SH-SY5Y (cell line): ENCODE measurements at regions not wholly inside any gene's neighbourhood (a gene's known extent, or its start where the extent isn't known, plus 50 kb on each side); places are given as distances from the start of the nearest gene placed in this dataset.

Experiments used
- GATA2 ChIP-seq: IDR thresholded peaks from 2 replicates; pipeline ENCODE4 v1.6.1; 2011; ENCODE audit warnings: mild to moderate bottlenecking, low read depth, low read length
- GATA3 ChIP-seq: IDR thresholded peaks from 2 replicates; pipeline ENCODE4 v1.6.1; 2011; ENCODE audit warnings: low read depth, mild to moderate bottlenecking, low read length, moderate library complexity

DNA sequence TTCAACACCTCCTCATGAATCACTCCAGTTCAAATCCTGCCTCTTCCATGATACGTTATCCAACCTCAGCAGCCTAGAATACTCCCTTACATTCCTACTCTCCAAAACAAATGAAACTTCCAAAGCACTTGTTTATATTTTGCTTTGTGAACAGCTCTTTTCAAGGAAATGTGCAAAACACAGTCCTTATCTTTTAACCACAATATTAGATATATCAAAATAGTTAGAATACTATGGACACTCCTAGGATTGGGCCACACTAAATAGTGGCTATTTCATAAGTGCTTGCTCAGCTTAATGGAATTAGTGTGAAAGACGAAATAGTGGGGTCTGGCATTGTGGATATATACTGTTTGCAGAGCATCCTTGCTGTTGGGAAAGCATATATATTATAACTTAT lies 173.5 kb downstream of the ZC3H11B start:
- TF ChIP-seq GATA2 (no peak), GATA3 (no peak)

DNA sequence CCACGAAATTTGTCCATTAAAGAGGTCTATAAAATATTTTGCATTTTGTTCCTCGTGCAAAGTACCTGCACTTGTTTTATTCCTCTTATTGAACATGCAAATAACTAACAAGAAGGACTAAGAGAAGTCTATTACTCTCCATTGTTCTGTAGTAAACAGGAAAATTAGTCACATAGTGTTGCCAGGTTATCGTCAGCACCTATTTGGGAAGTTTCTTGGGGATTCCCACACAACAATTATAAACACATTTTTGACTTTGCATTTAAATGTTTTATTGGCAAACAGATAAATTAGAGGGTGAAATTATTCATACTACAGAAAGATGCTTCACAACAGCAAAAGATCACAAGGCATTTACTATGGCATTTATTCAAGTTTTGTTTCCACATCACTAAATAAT lies 174.5 kb downstream of the ZC3H11B start:
- TF ChIP-seq GATA2 (no peak), GATA3 (no peak)

DNA sequence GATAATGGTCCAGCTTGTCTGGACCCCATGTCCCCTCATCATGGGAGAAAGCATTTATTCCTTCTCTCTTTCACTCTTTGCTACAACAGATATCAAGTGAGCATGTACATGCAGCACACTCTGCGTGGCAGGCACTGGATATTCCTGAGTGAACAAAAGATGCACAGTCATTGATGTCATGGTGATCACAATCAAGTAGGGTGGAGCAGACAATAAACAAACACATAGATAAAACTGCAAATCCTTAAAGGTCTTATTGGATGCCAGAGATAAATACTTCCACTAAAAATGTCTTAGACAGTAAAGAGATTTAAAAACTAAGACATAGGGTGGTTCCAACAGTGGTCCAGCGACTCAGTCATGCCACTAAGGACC lies 178.0 kb downstream of the ZC3H11B start:
- no peak for TF ChIP-seq GATA3
- TF ChIP-seq GATA2, result no peak

DNA sequence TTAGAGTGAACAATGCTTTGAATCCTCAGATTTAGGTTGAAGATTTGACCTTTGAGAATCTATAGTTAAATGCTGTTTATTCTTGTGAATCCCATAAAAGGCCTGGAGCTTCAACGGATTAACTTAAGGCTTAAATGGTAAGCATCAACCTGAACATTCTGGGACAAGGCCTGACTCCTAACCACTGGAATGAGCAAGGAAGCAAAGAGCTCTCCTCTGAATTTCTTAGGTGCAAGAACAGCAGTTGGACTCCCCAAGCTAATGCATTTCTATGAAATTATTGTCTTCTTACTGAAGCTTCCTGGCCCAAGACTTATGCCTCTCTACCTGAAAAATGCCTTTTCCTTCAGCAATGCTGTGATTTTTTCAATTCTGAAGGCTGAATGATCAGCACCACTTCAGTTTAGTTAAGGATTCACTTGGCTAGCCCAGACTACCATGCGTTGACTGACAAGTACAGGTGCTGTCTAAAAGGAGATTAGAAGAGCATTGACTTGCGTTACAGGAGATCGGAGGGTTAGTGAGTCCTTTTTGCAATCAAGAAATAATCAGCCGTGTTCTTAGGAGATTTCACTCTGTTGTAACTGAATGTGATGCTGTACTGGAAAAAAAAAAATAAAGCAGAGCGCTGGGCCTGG lies 178.5 kb downstream of the ZC3H11B start:
- TF ChIP-seq GATA3 (no peak), GATA2 (no peak)

DNA sequence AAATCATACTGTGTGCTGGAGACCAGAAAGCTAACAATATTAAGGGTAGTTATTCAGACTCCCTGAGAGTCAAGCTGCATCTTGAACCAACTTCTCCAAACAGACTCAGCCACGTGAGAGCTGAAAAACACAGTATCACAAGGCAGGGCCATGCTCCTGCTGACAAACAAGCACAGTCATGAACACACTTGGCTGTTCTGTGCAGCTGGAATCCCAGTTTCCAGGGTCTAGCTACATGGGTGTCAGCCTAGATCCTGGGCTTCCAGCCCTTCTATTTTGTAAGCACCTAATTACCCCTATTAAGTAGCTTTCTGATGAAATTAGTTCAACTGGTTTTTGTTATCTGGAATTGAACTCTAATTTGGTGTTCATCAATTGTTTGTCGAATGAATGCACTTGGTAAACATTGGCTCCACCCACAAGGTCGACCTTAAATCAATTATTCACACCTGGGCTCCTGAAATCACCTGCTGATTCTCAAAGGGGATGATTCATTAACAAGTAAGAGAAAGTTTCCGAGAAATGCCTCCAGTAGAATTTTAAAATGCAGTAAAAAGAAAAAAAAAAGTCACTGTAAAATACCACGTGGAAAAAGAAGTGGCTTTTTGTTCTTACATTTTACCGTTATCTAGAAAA lies 179.3 kb downstream of the ZC3H11B start:
- TF ChIP-seq GATA2, result no peak
- TF ChIP-seq GATA3, result no peak

DNA sequence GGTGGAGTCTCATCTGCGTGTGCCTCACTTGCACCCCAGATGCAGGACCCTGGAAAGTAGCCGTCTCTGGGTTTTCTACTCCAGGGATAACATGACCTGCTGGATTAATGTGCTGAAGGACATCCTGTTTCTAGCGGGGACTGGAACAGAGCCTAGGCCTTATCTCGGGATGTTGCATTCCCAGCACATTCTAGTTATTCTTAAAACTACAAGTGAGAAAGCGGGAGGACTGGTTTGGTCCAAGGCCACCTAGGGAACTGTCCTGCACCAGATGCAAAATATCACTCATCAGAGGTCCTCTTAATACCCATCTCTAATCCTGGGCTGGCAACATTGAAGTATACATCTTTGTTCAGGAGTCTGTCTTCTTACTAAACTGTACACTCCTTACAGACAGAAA lies 179.9 kb downstream of the ZC3H11B start:
- TF ChIP-seq GATA3 (no peak), GATA2 (no peak)

DNA sequence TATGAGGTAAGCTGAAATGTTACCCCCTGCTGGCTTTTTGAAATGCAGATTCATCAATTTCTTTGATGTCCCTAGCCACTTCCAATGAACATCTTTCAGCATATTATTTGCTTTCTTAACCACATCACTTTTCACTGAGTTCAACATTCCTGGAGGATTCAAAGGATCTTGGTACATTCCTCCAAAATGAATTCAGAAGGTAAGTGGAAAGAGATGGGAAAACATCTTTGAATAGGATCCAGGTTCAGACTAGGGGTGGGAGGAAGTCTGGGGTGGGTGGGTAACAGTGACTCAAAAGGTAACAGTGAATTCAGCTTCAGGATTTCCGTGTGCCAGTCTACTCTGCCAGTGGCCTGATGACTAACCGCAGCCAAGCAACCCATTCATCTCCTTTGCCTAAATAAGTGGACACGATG lies 180.7 kb downstream of the ZC3H11B start:
- TF ChIP-seq GATA2 (no peak), GATA3 (no peak)

DNA sequence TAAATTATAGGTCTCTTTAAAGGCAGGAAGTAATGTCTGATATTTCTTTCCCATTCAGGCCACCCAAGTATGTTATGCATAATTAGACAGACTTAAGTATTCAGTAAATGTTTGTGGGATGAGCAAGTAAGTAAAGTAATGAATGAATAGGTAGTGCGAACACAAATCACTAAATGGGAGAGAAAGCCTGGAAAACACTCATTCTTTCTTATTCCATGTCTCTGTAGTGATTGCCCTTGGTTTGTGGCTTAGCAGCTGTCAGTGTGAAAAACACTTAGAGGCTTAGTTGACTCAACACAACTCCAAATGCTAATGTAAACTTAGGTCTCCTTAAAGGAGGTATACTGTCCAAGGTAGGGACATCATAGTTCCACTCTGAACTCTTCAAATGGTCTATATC lies 182.5 kb downstream of the ZC3H11B start:
- no peak for TF ChIP-seq GATA3
- TF ChIP-seq GATA2, result no peak

DNA sequence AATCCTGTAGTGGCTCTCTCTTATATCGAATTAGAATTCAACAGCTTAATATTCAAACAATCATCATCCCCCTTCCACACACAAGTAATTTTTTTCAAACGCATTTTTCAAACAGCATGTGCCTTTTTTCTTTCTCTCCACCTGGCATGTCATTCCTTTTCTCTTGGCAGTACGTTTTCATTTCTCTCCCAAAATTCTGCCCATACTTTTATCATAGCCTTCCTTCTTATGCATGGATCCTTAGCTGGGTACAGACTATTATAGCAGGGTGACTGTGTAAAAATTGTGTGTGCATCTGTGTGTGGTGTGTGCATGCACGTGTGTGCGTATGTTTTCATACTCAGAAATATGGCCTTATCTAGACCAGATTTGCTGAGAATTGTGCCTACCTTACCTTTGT lies 184.3 kb downstream of the ZC3H11B start:
- TF ChIP-seq GATA2 (no peak), GATA3 (no peak)

DNA sequence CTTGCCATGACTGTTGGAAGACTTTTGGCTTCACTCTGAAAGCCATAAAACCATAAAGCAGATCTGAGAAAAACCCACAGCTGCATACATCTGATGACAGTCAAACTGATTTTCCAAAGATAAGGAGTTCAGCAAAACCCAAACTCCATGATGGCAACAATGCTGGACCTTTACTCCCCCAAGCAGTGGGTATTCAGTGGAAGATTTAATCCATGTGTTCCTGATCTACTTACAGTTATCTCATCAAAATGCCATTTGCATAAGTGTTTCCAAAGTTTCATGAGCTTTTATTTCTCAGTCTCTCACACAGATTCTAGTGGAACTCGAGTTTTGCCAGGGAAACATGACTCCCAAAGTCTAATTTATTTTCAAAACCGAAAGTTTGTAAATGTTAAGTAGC lies 184.9 kb downstream of the ZC3H11B start:
- TF ChIP-seq GATA3 (no peak), GATA2 (no peak)

DNA sequence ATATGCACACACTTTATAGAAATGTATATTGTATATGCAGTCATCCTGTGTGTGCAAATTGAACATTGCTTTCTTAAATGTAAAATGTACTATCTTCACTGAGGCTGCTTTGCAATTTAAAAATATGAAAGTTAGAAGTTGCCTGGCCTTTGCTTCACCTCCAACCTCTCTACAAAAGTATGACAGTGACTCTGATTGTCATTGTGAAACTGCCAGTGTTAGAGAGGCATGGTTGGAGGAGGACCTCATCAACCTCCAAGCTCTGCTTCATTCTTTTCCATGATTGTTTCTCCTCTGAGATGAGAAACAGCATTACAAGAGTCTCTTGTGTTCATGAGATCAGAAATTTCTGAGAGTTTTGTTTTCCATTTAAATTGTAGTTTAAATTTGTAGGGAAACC lies 185.5 kb downstream of the ZC3H11B start:
- TF ChIP-seq GATA3 (no peak), GATA2 (no peak)

DNA sequence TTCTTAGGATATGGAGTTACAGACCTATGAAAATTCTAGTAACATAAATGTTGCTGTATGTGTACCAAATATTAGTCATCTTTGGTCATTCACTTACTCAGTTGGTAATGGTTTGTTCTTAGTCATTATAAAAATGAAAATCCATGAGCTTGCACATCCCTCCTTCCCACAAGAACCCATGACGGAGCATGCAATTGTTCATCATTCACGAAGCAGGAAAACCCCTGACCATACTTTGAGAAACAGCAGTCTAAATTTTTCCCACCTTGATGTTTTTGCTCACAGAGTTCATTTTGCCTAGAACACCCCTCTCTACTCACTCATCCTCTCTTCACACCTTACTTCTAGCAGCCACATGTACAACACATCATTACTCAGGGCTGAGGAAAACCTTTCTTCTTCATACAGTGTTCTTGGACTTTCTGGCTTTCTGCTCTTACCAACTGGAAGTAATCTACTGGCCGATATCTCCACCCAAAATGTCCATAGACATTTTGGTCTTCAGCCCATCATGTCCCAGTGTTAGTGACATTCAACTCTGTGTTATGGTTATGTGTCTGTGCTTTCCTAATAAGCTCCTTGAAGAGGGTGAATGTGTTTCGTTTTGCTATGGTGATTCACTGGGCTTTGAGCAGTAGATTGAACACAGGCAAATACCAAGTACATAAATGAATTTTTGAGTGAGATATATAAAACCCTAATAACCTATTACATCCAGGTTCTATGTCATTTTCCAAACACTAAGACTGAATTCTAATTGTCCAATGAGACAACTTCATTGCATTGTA lies 189.9 kb downstream of the ZC3H11B start:
- TF ChIP-seq GATA2 (no peak), GATA3 (no peak)

DNA sequence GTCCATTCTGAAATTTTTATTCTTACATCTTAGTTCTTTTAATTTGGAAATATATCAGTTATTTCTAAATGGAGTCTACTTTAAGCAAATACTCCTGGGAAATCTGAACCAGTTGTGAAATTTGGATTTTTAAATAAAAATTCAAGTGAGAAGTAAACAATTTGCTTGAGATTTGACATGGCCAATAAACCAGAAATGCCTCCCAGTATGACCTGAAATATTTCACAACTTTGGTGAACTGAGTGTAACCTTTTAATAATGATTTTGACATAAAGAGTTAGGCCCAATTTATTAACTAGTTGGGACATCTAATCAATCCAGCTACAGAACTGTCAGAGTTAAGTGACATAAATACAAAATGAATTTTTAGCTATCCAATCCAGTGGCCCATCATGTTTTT lies 192.0 kb downstream of the ZC3H11B start:
- TF ChIP-seq GATA2, result no peak

DNA sequence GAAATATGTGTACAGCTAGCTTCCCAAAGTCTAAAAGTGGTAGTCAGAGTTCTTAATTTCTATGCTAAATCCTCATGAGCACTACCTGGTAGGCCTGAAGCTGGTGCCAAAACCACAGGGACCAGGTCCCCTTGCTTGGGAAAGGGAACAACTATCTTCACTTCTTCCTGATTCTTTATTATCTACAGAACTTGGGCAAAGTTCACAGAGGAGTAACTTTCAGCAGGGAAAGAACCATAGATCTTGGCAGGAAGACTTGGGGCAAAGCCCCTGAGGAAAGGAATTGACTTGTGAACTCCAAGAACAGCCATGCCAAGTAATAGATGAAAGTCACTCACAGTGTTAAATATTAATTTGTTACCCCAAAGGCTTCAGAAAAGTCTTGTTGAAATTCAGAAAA lies 193.0 kb downstream of the ZC3H11B start:
- TF ChIP-seq GATA3 (no peak), GATA2 (no peak)

DNA sequence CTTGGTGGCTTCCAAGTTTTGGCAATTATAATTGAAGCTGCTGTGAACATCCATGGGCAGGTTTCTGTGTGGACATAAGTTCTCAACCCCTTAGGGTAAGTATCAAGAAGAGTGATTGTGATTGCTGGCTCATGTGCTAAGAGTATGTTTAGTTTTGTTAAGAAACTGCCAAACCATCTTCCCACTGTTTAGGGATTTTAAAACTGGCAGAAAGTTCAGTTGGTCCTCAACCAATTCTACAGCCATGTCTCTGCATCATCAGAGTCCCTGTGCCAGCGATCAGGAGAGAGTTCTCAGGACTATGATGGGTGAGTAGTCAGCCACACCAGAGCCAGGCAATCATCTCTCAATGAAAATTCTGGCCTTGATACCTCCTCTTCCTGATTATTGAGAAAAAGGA lies 193.8 kb downstream of the ZC3H11B start:
- TF ChIP-seq GATA3 (no peak), GATA2 (no peak)
